Activated T-helper 2 cell treated with anti-CD3 and anti-CD28 coated beads, Interferon-gamma antibody, Interleukin-2, Interleukin-4, amounts not matched to agents 10 μg/mL and 5 μg/mL and 100 μg/mL, durations not matched to agents 14 hours and 24 hours and 36 hours (primary cell): ENCODE measurements at regions not wholly inside any gene's neighbourhood (a gene's known extent, or its start where the extent isn't known, plus 50 kb on each side); places are given as distances from the start of the nearest gene placed in this dataset.
"Not testable (repeated sequence)": the region's sequence is repeated elsewhere in the genome, so short reads cannot be mapped to it uniquely, and the experiment has no call there.

Source experiments
- DNase-seq: peaks from one replicate; pipeline ENCODE4 v3.0.0; 2021; ENCODE audit warnings: low spot score
- H3K27ac Mint-ChIP-seq: one replicate; pipeline ENCODE4 v1.8.0; 2021; ENCODE audit warnings: mixed read lengths
- H3K27me3 Mint-ChIP-seq: one replicate; pipeline ENCODE4 v1.8.0; 2021; ENCODE audit warnings: low read depth, mixed read lengths
- H3K36me3 Mint-ChIP-seq: one replicate; pipeline ENCODE4 v1.8.0; 2021; ENCODE audit warnings: low read depth, mixed read lengths
- H3K4me1 Mint-ChIP-seq: one replicate; pipeline ENCODE4 v1.8.0; 2021; ENCODE audit warnings: low read depth, mixed read lengths
- H3K4me3 Mint-ChIP-seq: one replicate; pipeline ENCODE4 v1.8.0; 2021; ENCODE audit warnings: low read depth, mild to moderate bottlenecking, moderate library complexity, mixed read lengths
- H3K9me3 Mint-ChIP-seq: one replicate; pipeline ENCODE4 v1.8.0; 2021; ENCODE audit warnings: mixed read lengths
- intact Hi-C: fragments of 100-400 bp; cut with micrococcal nuclease; formaldehyde crosslinking; loops from one replicate; pipeline ENCODE4 v1.15.1; 2023

- no peak overlapping the region for H3K27ac Mint-ChIP-seq
- DNase-seq = no peak
- H3K27me3 Mint-ChIP-seq = no peaks in the 10 kb centered on the region
- no peaks in the 10 kb centered on the region for H3K4me1 Mint-ChIP-seq
- no peaks in the 10 kb centered on the region for H3K9me3 Mint-ChIP-seq
- intact Hi-C loops = no loop called here
- no peak overlapping the region for H3K4me3 Mint-ChIP-seq
- no peaks in the 10 kb centered on the region for H3K36me3 Mint-ChIP-seq
Observed at GRCh38 chr2:3040496-3041140, 337.0 kb downstream of the EIPR1 start.

GRCh38 chr2:3040066-3040428 lies 337.6 kb downstream of the EIPR1 start:
- Mint-ChIP-seq H3K4me3 (no peak overlapping the region), H3K27me3 (no peaks in the 10 kb centered on the region), H3K9me3 (no peaks in the 10 kb centered on the region), H3K36me3 (no peaks in the 10 kb centered on the region), H3K4me1 (no peaks in the 10 kb centered on the region), H3K27ac (no peak overlapping the region)
- intact Hi-C loops = no loop called here
- no peak for DNase-seq

GRCh38 chr2:3039188-3040065 lies 338.2 kb downstream of the EIPR1 start:
- H3K4me3 Mint-ChIP-seq = no peak overlapping the region
- H3K36me3 Mint-ChIP-seq = no peaks in the 10 kb centered on the region
- H3K27me3 Mint-ChIP-seq = no peaks in the 10 kb centered on the region
- no peak for DNase-seq
- H3K27ac Mint-ChIP-seq = no peak overlapping the region
- no peaks in the 10 kb centered on the region for H3K9me3 Mint-ChIP-seq
- H3K4me1 Mint-ChIP-seq = no peaks in the 10 kb centered on the region
- intact Hi-C loops = no loop called here

- Mint-ChIP-seq H3K27me3 (no peaks in the 10 kb centered on the region), H3K9me3 (no peaks in the 10 kb centered on the region), H3K36me3 (no peaks in the 10 kb centered on the region), H3K4me1 (no peaks in the 10 kb centered on the region), H3K27ac (no peak overlapping the region), H3K4me3 (no peak overlapping the region)
- DNase-seq = no peak
- intact Hi-C loops = no loop called here
Observed at GRCh38 chr2:3038636-3039035, 339.0 kb downstream of the EIPR1 start.

GRCh38 chr2:3037196-3038194 lies 340.1 kb downstream of the EIPR1 start:
- DNase-seq = no peak
- H3K4me1 Mint-ChIP-seq = no peaks in the 10 kb centered on the region
- no peaks in the 10 kb centered on the region for H3K27me3 Mint-ChIP-seq
- no peak overlapping the region for H3K4me3 Mint-ChIP-seq
- H3K9me3 Mint-ChIP-seq = no peaks in the 10 kb centered on the region
- intact Hi-C loops = no loop called here
- no peaks in the 10 kb centered on the region for H3K36me3 Mint-ChIP-seq
- no peak overlapping the region for H3K27ac Mint-ChIP-seq

GRCh38 chr2:3036432-3037125 lies 341.0 kb downstream of the EIPR1 start:
- Mint-ChIP-seq H3K4me1 (no peaks in the 10 kb centered on the region), H3K27me3 (no peaks in the 10 kb centered on the region), H3K27ac (no peak overlapping the region), H3K36me3 (no peaks in the 10 kb centered on the region), H3K4me3 (no peak overlapping the region), H3K9me3 (no peaks in the 10 kb centered on the region)
- intact Hi-C loops = no loop called here
- no peak for DNase-seq

GRCh38 chr2:3035385-3036050 lies 342.1 kb downstream of the EIPR1 start:
- no peaks in the 10 kb centered on the region for H3K36me3 Mint-ChIP-seq

GRCh38 chr2:3034856-3035255 lies 342.8 kb downstream of the EIPR1 start:
- Mint-ChIP-seq H3K27ac (no peak overlapping the region), H3K9me3 (no peaks in the 10 kb centered on the region), H3K27me3 (no peaks in the 10 kb centered on the region), H3K36me3 (no peaks in the 10 kb centered on the region), H3K4me3 (no peak overlapping the region), H3K4me1 (no peaks in the 10 kb centered on the region)
- DNase-seq = no peak
- intact Hi-C loops = no loop called here

More at GRCh38 chr2:3035385-3036050, 342.1 kb downstream of the EIPR1 start:
- Mint-ChIP-seq H3K9me3 (no peaks in the 10 kb centered on the region), H3K4me3 (no peak overlapping the region), H3K4me1 (no peaks in the 10 kb centered on the region), H3K27me3 (no peaks in the 10 kb centered on the region), H3K27ac (no peak overlapping the region)
- no peak for DNase-seq
- intact Hi-C loops = no loop called here

GRCh38 chr2:3034396-3034795 lies 343.2 kb downstream of the EIPR1 start:
- Mint-ChIP-seq H3K4me3 (no peak overlapping the region), H3K27me3 (no peaks in the 10 kb centered on the region), H3K36me3 (no peaks in the 10 kb centered on the region), H3K27ac (no peak overlapping the region), H3K9me3 (no peaks in the 10 kb centered on the region), H3K4me1 (no peaks in the 10 kb centered on the region)
- no peak for DNase-seq
- intact Hi-C loops = no loop called here

GRCh38 chr2:3033315-3033714 lies 344.3 kb downstream of the EIPR1 start:
- intact Hi-C loops = no loop called here
- no peak for DNase-seq
- no peaks in the 10 kb centered on the region for H3K9me3 Mint-ChIP-seq
- H3K4me3 Mint-ChIP-seq = no peak overlapping the region
- H3K27me3 Mint-ChIP-seq = no peaks in the 10 kb centered on the region
- no peaks in the 10 kb centered on the region for H3K36me3 Mint-ChIP-seq
- H3K27ac Mint-ChIP-seq = no peak overlapping the region
- H3K4me1 Mint-ChIP-seq = no peaks in the 10 kb centered on the region

GRCh38 chr2:3030791-3031190 lies 346.8 kb downstream of the EIPR1 start:
- DNase-seq, H3K27ac Mint-ChIP-seq, H3K4me3 Mint-ChIP-seq, H3K36me3 Mint-ChIP-seq, H3K4me1 Mint-ChIP-seq, intact Hi-C loops, H3K9me3 Mint-ChIP-seq, H3K27me3 Mint-ChIP-seq: not testable (repeated sequence)

GRCh38 chr2:3025984-3026383 lies 351.6 kb downstream of the EIPR1 start:
- DNase-seq = no peak
- Mint-ChIP-seq H3K4me3 (no peak overlapping the region), H3K27me3 (no peaks in the 10 kb centered on the region), H3K36me3 (no peaks in the 10 kb centered on the region), H3K9me3 (no peaks in the 10 kb centered on the region), H3K27ac (no peak overlapping the region), H3K4me1 (no peaks in the 10 kb centered on the region)
- intact Hi-C loops = no loop called here
